ENCODE measurements at regions not wholly inside any gene's neighbourhood (a gene's known extent, or its start where the extent isn't known, plus 50 kb on each side); places are given as distances from the start of the nearest gene placed in this dataset.
A peak's percentile ranks its signal among the peaks of the same experiment; 100 is the strongest.

DNA sequence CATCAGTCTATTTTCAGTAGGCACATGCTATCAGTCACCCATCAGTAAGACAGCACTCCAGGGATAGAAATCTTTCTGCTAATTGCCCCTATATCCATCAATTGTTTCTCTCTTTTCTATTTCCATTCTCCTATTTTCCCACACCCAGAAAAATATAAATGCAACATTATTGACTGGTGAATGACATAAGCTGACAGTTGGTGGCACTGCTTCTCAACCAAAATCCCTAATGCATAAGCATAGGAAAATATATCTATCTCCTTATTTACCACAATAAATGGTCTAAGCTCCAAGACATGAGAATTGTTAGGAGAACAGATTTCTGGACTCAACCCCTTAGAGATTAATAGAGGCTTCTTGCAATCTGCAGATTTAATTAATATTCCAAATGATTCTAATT, 64.0 kb upstream of the REG3A start:
- TF ChIP-seq TAF1 (IDR thresholded peaks at IDR 0.05; ENCODE audit: low read depth) (no peak), CTCF (IDR thresholded peaks at IDR 0.05; ENCODE audit: poor library complexity, severe bottlenecking) (peak; percentile 78), POLR2AphosphoS5 (IDR thresholded peaks at IDR 0.05) (no peak), SMC3 (conservative IDR thresholded peaks at IDR 0.05; ENCODE audit: poor library complexity) (peak; percentile 86), EP300 (conservative IDR thresholded peaks at IDR 0.05; ENCODE audit: poor library complexity, severe bottlenecking) (peak; percentile 37), RAD21 (conservative IDR thresholded peaks at IDR 0.05) (peak; percentile 85), EZH2 (IDR thresholded peaks at IDR 0.05; ENCODE audit: borderline replicate concordance, insufficient read depth, low read length, poor library complexity, severe bottlenecking) (no peak), MXI1 (conservative IDR thresholded peaks at IDR 0.05; ENCODE audit: poor library complexity, severe bottlenecking) (no peak)
- TF ChIP-seq, protein P1, sequence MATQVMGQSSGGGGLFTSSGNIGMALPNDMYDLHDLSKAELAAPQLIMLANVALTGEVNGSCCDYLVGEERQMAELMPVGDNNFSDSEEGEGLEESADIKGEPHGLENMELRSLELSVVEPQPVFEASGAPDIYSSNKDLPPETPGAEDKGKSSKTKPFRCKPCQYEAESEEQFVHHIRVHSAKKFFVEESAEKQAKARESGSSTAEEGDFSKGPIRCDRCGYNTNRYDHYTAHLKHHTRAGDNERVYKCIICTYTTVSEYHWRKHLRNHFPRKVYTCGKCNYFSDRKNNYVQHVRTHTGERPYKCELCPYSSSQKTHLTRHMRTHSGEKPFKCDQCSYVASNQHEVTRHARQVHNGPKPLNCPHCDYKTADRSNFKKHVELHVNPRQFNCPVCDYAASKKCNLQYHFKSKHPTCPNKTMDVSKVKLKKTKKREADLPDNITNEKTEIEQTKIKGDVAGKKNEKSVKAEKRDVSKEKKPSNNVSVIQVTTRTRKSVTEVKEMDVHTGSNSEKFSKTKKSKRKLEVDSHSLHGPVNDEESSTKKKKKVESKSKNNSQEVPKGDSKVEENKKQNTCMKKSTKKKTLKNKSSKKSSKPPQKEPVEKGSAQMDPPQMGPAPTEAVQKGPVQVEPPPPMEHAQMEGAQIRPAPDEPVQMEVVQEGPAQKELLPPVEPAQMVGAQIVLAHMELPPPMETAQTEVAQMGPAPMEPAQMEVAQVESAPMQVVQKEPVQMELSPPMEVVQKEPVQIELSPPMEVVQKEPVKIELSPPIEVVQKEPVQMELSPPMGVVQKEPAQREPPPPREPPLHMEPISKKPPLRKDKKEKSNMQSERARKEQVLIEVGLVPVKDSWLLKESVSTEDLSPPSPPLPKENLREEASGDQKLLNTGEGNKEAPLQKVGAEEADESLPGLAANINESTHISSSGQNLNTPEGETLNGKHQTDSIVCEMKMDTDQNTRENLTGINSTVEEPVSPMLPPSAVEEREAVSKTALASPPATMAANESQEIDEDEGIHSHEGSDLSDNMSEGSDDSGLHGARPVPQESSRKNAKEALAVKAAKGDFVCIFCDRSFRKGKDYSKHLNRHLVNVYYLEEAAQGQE (IDR thresholded peaks at IDR 0.05; ENCODE audit: borderline replicate concordance), result no peak

Measured in neural cell (in vitro differentiated cells).